Panc1 (cell line): ENCODE measurements at regions not wholly inside any gene's neighbourhood (a gene's known extent, or its start where the extent isn't known, plus 50 kb on each side); places are given as distances from the start of the nearest gene placed in this dataset.
"Not testable (repeated sequence)": the region's sequence is repeated elsewhere in the genome, so short reads cannot be mapped to it uniquely, and the experiment has no call there.

ENCODE experiments used
- CTCF ChIP-seq: fragments of 450-650 bp; IDR thresholded peaks from 2 replicates; pipeline ENCODE4 v1.5.1; 2017; ENCODE audit warnings: mild to moderate bottlenecking
- POLR2AphosphoS5 ChIP-seq: IDR thresholded peaks from 2 replicates; pipeline ENCODE4 v1.6.1; 2012; ENCODE audit warnings: mild to moderate bottlenecking, low read depth, low read length, moderate library complexity
- TCF7L2 ChIP-seq: IDR thresholded peaks from 2 replicates; pipeline ENCODE4 v1.6.1; 2011; ENCODE audit warnings: mild to moderate bottlenecking, low read depth, low read length, inconsistent platforms

GRCh38 chr1:61018068-61018467 lies 64.3 kb upstream of the NFIA start:
- TF ChIP-seq CTCF, POLR2AphosphoS5, TCF7L2: not testable (repeated sequence)
